ENCODE measurements at regions not wholly inside any gene's neighbourhood (a gene's known extent, or its start where the extent isn't known, plus 50 kb on each side); places are given as distances from the start of the nearest gene placed in this dataset.

GRCh38 chrX:35458142-35458541, 340.0 kb upstream of the MAGEB16 start:
- TF ChIP-seq POLR2A (IDR thresholded peaks at IDR 0.05; ENCODE audit: low read length), result no peak
- no peak for TF ChIP-seq GATA1 (IDR thresholded peaks at IDR 0.05; ENCODE audit: low read depth, low read length)

Data from erythroblast (primary cell).